Mucosa of descending colon (tissue), 3 donors: ENCODE measurements at regions not wholly inside any gene's neighbourhood (a gene's known extent, or its start where the extent isn't known, plus 50 kb on each side); places are given as distances from the start of the nearest gene placed in this dataset.

Experiments
- ATAC-seq: fragments of 200-7000 bp; cut with Tn5 transposase; one replicate; pipeline ENCODE4 v1.9.1; 2020; ENCODE audit warnings: mild to moderate bottlenecking, moderate library complexity
- DNase-seq, 3 donors: peaks; one replicate each; pipeline ENCODE4 v3.0.0-alpha.2; 2020
- H3K36me3 ChIP-seq: fragments of 200-600 bp; one replicate; pipeline ENCODE4 v1.8.0; 2021; ENCODE audit warnings: low read depth, mild to moderate bottlenecking
- H3K4me1 ChIP-seq: fragments of 200-600 bp; one replicate; pipeline ENCODE4 v1.8.0; 2021; ENCODE audit warnings: low read depth, mild to moderate bottlenecking
- H3K4me3 ChIP-seq: fragments of 200-600 bp; one replicate; pipeline ENCODE4 v1.8.0; 2021; ENCODE audit warnings: mild to moderate bottlenecking
- H3K9me3 ChIP-seq: fragments of 200-600 bp; one replicate; pipeline ENCODE4 v1.8.0; 2021; ENCODE audit warnings: mild to moderate bottlenecking
- CTCF ChIP-seq: fragments of 200-600 bp; IDR thresholded peaks from one replicate; pipeline ENCODE4 v1.8.0; 2022; ENCODE audit warnings: antibody characterized with exemption, mild to moderate bottlenecking
- intact Hi-C, 2 donors: fragments of 100-400 bp; cut with DNase I in 1 of 2; cut with micrococcal nuclease in 1 of 2; formaldehyde crosslinking; loops; one replicate each; pipeline versions ENCODE4 v1.11.0 to v1.11.1; 2022; cut with DNase I, micrococcal nuclease
- donor health status: DM: no; HTN: no; CAD: no; lungs with moderate emphysema.
- donor health status: DM: no; HTN: no; CAD: no.
- donor health status: DM: no; HTN: yes; CAD: no.

- no peak for TF ChIP-seq CTCF
- DNase-seq (no peak), ATAC-seq (no peak)
- Histone ChIP-seq H3K9me3 (no peaks in the 10 kb centered on the region), H3K36me3 (no peaks in the 10 kb centered on the region), H3K4me3 (no peak overlapping the region), H3K4me1 (no peaks in the 10 kb centered on the region)
- intact Hi-C loops: no loop called here
Observed at GRCh38 chr5:75993183-75993582, 90.0 kb upstream of the SV2C start.

- no peak for ATAC-seq
- no peak for TF ChIP-seq CTCF
- H3K4me3 ChIP-seq: no peak overlapping the region
- no peaks in the 10 kb centered on the region for H3K4me1 ChIP-seq
- intact Hi-C loops: no loop called here
- DNase-seq: no peak
- no peaks in the 10 kb centered on the region for H3K9me3 ChIP-seq
- H3K36me3 ChIP-seq: no peaks in the 10 kb centered on the region
Observed at GRCh38 chr5:75992753-75993152, 90.4 kb upstream of the SV2C start.

GRCh38 chr5:75985077-75985476, 98.1 kb upstream of the SV2C start:
- Histone ChIP-seq H3K4me3 (no peak overlapping the region), H3K36me3 (no peaks in the 10 kb centered on the region), H3K9me3 (no peaks in the 10 kb centered on the region), H3K4me1 (no peaks in the 10 kb centered on the region)
- intact Hi-C loops: no loop called here
- TF ChIP-seq CTCF: no peak
- ATAC-seq (no peak), DNase-seq (no peak)

GRCh38 chr5:75975496-75975895, 107.7 kb upstream of the SV2C start:
- TF ChIP-seq CTCF: no peak
- DNase-seq: no peak
- Histone ChIP-seq H3K9me3 (no peaks in the 10 kb centered on the region), H3K4me3 (no peak overlapping the region), H3K36me3 (no peaks in the 10 kb centered on the region), H3K4me1 (no peaks in the 10 kb centered on the region)
- ATAC-seq: no peak
- intact Hi-C loops: no loop called here

GRCh38 chr5:75965292-75965691, 117.9 kb upstream of the SV2C start:
- intact Hi-C loops: no loop called here
- DNase-seq (no peak), ATAC-seq (no peak)
- Histone ChIP-seq H3K4me1 (no peaks in the 10 kb centered on the region), H3K9me3 (peaks cover 3% of the 10 kb centered on the region), H3K36me3 (no peaks in the 10 kb centered on the region), H3K4me3 (no peak overlapping the region)
- TF ChIP-seq CTCF: no peak

GRCh38 chr5:75964008-75964407, 119.2 kb upstream of the SV2C start:
- intact Hi-C loops: no loop called here
- no peaks in the 10 kb centered on the region for H3K36me3 ChIP-seq
- TF ChIP-seq CTCF: no peak
- no peak for DNase-seq
- ATAC-seq: no peak
- H3K4me3 ChIP-seq: no peak overlapping the region
- peaks cover 3% of the 10 kb centered on the region for H3K9me3 ChIP-seq
- no peaks in the 10 kb centered on the region for H3K4me1 ChIP-seq
